Esophagus squamous epithelium (tissue), 4 donors: ENCODE measurements at regions not wholly inside any gene's neighbourhood (a gene's known extent, or its start where the extent isn't known, plus 50 kb on each side); places are given as distances from the start of the nearest gene placed in this dataset.

Source experiments
- CTCF ChIP-seq, 6 experiments: fragments of 450-650 bp in 4 of 6; fragments of 200-600 bp in 2 of 6; sonication (generic) in 2 of 6; IDR thresholded peaks; one replicate each; pipeline ENCODE4 v1.5.1; 2016 to 2019; ENCODE audit warnings: antibody characterized with exemption in 6 of 6, mild to moderate bottlenecking in 4 of 6, moderate library complexity in 4 of 6
- POLR2A ChIP-seq, 4 donors: fragments of 450-650 bp; IDR thresholded peaks; one replicate each; pipeline ENCODE4 v1.6.1; 2017; ENCODE audit warnings: antibody characterized with exemption in 4 of 4, mild to moderate bottlenecking in 4 of 4, moderate library complexity in 3 of 4

DNA sequence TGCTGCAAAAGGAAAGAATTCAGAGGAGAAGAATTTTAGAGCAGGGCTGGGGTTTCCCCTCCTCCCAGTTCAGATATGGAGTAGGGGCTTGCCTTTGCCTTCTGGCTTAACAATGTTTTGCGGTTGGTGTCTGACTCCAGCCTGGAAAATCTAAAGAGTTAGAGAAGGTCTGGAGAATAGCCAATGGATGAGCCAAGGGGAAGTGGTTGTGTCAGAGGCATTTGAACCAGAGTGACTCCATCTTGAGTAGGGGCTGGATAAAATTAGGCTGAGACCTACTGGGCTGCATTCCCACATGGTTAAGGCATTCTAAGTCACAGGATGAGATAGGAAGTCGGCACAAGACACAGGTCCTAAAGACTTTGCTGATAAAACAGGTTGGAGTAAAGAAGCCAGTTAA, 133.7 kb downstream of the DIRAS2 start:
- TF ChIP-seq CTCF (IDR thresholded peaks at IDR 0.05) (no peak), POLR2A (IDR thresholded peaks at IDR 0.05) (no peak)
